Vagina (tissue), 2 donors: ENCODE measurements at regions not wholly inside any gene's neighbourhood (a gene's known extent, or its start where the extent isn't known, plus 50 kb on each side); places are given as distances from the start of the nearest gene placed in this dataset.

Experiments
- DNase-seq, 2 donors: peaks; one replicate each; pipeline ENCODE4 v3.0.0-alpha.2; 2017; ENCODE audit errors: extremely low spot score in 2 of 2
- H3K27ac ChIP-seq: fragments of 200-600 bp; sonication (generic); one replicate; pipeline ENCODE4 v1.5.1; 2019
- H3K27me3 ChIP-seq: fragments of 200-600 bp; sonication (generic); one replicate; pipeline ENCODE4 v1.5.1; 2019
- H3K36me3 ChIP-seq, 2 donors: fragments of 200-600 bp; sonication (generic); one replicate each; pipeline ENCODE4 v1.5.1; 2017 to 2019
- H3K4me1 ChIP-seq: fragments of 200-600 bp; sonication (generic); one replicate; pipeline ENCODE4 v1.5.1; 2019
- H3K4me3 ChIP-seq, 2 donors: fragments of 200-600 bp; sonication (generic); 1 replicate in 1 of 2; 2 replicates in 1 of 2; pipeline ENCODE4 v1.5.1; 2016 to 2019
- H3K9me3 ChIP-seq: fragments of 200-600 bp; sonication (generic); one replicate; pipeline ENCODE4 v1.5.1; 2019
- POLR2A ChIP-seq, 2 donors: fragments of 450-650 bp; IDR thresholded peaks; one replicate each; pipeline ENCODE4 v1.6.1; 2017; ENCODE audit warnings: antibody characterized with exemption in 2 of 2, mild to moderate bottlenecking in 2 of 2, moderate library complexity in 2 of 2
- POLR2AphosphoS5 ChIP-seq, 2 donors: sonication (generic); formaldehyde crosslinking; IDR thresholded peaks; one replicate each; pipeline ENCODE4 v1.9.0; 2017; ENCODE audit warnings: antibody characterized with exemption in 2 of 2, mild to moderate bottlenecking in 2 of 2, low read depth in 1 of 2; ENCODE audit not compliant: insufficient read depth in 1 of 2
- intact Hi-C: fragments of 100-400 bp; cut with DNase I; formaldehyde crosslinking; loops from one replicate; pipeline ENCODE4 v1.15.1; 2023
- TF ChIP-seq, protein P1 (sequence below), 3 experiments: fragments of 450-650 bp in 2 of 3; fragments of 200-600 bp in 1 of 3; sonication (generic) in 1 of 3; IDR thresholded peaks; one replicate each; pipeline ENCODE4 v1.5.1; 2017 to 2019; ENCODE audit warnings: antibody characterized with exemption in 3 of 3, mild to moderate bottlenecking in 2 of 3, moderate library complexity in 2 of 3

DNA sequence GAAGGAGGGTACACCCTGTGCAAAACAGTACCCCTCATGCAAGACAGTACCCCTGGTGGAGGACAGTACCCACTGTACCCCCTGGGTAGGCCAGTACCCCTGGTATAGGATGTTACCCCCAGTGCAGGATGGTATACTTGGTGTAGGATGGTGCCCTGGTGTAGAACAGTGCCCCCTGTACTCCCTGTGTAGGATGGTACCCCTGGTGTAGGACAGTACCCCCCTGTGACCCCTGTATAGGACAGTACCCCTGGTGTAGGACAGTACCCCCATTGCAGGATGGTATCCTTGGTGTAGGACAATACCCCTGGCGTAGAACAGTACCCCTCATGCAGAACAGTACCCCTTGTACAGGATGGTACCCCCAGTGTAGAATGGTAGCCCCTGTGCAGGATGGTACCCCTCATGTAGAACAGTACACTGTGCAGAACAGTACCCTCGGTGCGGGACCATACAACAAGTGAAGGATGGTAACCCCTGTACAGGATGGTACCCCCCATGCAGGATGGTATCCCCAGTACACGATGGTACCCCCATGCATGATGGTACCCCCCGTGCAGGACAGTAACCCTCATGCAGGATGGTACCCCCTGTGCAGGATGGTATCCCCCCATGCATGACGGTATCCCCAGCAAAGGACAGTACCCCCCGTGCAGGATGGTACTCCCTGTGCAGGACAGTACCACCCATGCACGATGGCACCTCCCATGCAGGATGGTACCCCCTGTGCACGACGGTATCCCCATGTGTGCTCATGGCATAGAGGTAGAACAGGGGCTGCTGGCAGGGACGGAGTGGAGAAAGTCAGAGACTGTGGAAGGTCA is 248.0 kb downstream of the DCDC2C start:
- intact Hi-C loops, result no loop called here
- Histone ChIP-seq H3K36me3 (no peaks in the 10 kb centered on the region), H3K27me3 (no peaks in the 10 kb centered on the region), H3K9me3 (no peaks in the 10 kb centered on the region), H3K4me3 (no peak overlapping the region), H3K4me1 (no peaks in the 10 kb centered on the region), H3K27ac (no peak overlapping the region)
- TF ChIP-seq POLR2AphosphoS5 (IDR thresholded peaks at IDR 0.05; ENCODE audit: insufficient read depth in 1 of 2, low read depth in 1 of 2), result no peak
- TF ChIP-seq, protein P1, sequence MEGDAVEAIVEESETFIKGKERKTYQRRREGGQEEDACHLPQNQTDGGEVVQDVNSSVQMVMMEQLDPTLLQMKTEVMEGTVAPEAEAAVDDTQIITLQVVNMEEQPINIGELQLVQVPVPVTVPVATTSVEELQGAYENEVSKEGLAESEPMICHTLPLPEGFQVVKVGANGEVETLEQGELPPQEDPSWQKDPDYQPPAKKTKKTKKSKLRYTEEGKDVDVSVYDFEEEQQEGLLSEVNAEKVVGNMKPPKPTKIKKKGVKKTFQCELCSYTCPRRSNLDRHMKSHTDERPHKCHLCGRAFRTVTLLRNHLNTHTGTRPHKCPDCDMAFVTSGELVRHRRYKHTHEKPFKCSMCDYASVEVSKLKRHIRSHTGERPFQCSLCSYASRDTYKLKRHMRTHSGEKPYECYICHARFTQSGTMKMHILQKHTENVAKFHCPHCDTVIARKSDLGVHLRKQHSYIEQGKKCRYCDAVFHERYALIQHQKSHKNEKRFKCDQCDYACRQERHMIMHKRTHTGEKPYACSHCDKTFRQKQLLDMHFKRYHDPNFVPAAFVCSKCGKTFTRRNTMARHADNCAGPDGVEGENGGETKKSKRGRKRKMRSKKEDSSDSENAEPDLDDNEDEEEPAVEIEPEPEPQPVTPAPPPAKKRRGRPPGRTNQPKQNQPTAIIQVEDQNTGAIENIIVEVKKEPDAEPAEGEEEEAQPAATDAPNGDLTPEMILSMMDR (IDR thresholded peaks at IDR 0.05), result no peak
- no peak for TF ChIP-seq POLR2A (IDR thresholded peaks at IDR 0.05)
- peak in 1 of 2 donors; percentile 46 for DNase-seq

DNA sequence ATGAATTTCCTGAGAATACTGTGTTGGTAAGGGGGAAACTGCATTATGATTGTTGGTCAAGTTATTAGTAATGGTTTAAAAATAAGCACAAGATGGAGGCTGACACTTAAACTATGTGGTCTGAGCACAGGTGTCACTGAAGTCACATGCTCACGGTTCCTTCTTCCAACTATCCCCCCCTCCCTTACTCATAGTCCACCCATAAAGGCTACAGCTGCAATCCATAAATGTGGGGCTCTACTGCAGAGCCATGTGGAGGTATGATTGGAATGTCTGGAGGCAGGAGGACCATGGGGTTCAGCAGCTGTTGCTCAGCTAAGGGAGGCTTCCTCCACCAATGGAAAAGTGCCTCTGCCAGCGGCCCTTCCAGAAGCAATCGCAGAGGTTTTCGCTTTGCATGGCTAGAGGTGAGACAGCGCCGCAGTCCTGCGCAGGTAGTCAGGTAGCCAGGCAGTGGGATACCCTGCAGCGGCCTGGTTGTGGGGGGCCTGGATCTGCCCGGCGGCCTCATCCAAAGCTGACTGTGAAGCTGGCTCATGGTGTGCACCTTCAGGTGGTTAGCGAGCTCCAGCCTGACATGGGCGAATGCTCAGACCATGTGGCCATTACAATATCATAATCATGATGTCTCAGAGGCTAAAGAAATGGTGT is 249.6 kb downstream of the DCDC2C start:
- intact Hi-C loops, result no loop called here
- TF ChIP-seq, protein P1 (IDR thresholded peaks at IDR 0.05), result no peak
- TF ChIP-seq POLR2A (IDR thresholded peaks at IDR 0.05) (no peak), POLR2AphosphoS5 (IDR thresholded peaks at IDR 0.05; ENCODE audit: insufficient read depth in 1 of 2, low read depth in 1 of 2) (no peak)

DNA sequence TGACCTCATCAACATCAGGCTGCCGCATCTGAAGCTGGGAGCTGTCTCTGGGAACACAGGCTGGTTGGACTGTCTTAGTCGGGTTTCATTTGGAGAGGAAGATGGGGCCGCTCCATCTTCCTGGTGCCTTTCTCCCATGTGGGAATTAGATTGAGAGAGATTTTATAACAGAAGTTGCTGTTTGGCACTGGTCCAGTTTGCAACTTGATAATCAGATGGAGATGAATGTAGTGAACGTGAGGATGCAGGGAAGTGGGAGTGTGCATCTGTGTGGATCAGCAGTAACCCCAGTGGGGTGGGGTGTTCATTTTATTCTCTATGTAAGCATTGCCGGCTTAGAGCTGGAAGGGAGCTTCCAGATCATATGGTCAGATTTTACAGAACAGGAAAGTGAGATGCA is 250.9 kb downstream of the DCDC2C start:
- DNase-seq, result no peak

More for the DNA sequence above, 249.6 kb downstream of the DCDC2C start:
- Histone ChIP-seq H3K4me1 (no peaks in the 10 kb centered on the region), H3K4me3 (no peak overlapping the region), H3K27me3 (no peaks in the 10 kb centered on the region), H3K9me3 (no peaks in the 10 kb centered on the region), H3K36me3 (no peaks in the 10 kb centered on the region), H3K27ac (no peak overlapping the region)
- no peak for DNase-seq

DNA sequence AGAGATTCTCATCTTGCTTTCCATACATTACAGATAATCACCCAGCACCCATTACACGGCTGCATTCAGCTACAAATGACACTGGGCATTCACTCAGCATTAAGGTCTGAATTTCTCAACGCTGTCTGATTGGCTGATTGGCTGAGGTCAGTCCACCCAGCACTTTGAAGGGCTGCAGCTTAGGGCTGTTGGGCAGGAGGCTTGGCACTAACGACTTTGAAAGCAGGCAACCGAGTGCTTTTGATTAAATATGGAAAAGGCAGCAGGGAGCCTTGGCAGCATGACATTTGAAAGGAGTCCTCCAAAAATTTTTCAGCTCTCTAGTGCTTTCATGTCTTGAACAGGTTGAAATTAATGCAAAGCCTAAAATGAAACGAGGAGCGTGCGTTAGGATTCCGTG is 253.0 kb downstream of the DCDC2C start:
- H3K27me3 ChIP-seq, result no peaks in the 10 kb centered on the region
- no peak overlapping the region for H3K4me3 ChIP-seq
- intact Hi-C loops, result no loop called here
- H3K36me3 ChIP-seq, result no peaks in the 10 kb centered on the region
- H3K27ac ChIP-seq, result no peak overlapping the region
- no peaks in the 10 kb centered on the region for H3K9me3 ChIP-seq
- no peaks in the 10 kb centered on the region for H3K4me1 ChIP-seq
- TF ChIP-seq, protein P1 (IDR thresholded peaks at IDR 0.05), result no peak
- TF ChIP-seq POLR2AphosphoS5 (IDR thresholded peaks at IDR 0.05; ENCODE audit: insufficient read depth in 1 of 2, low read depth in 1 of 2) (no peak), POLR2A (IDR thresholded peaks at IDR 0.05) (no peak)
- DNase-seq, result no peak

More for the DNA sequence above, 250.9 kb downstream of the DCDC2C start:
- Histone ChIP-seq H3K36me3 (no peaks in the 10 kb centered on the region), H3K4me3 (no peak overlapping the region), H3K27me3 (no peaks in the 10 kb centered on the region), H3K4me1 (no peaks in the 10 kb centered on the region), H3K9me3 (no peaks in the 10 kb centered on the region), H3K27ac (no peak overlapping the region)
- no peak for TF ChIP-seq POLR2AphosphoS5 (IDR thresholded peaks at IDR 0.05; ENCODE audit: insufficient read depth in 1 of 2, low read depth in 1 of 2)
- TF ChIP-seq, protein P1 (IDR thresholded peaks at IDR 0.05), result no peak
- TF ChIP-seq POLR2A (IDR thresholded peaks at IDR 0.05), result no peak
- intact Hi-C loops, result no loop called here

DNA sequence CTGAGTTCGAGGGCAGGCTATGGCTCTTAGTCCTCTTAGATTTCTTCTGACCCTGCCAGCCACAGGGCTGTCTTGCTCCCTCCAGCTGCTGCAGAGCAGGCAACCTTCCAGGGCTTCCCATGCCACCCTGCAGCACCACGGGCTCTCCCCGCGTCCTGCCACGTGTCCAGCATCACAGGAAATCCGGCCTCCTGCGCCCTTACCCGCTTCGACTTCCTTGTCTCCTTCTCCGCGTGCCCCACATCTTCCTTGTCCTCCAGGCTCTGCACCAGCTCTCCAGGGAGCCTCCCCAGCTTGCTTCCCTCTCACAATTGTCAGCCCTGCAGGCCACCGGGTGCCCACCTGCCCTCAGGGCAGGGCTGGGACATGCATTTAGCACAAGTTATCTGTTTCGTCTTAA is 253.5 kb downstream of the DCDC2C start:
- Histone ChIP-seq H3K9me3 (no peaks in the 10 kb centered on the region), H3K36me3 (no peaks in the 10 kb centered on the region), H3K4me3 (no peak overlapping the region), H3K27me3 (no peaks in the 10 kb centered on the region), H3K4me1 (no peaks in the 10 kb centered on the region), H3K27ac (no peak overlapping the region)
- DNase-seq, result no peak
- TF ChIP-seq, protein P1 (IDR thresholded peaks at IDR 0.05), result no peak
- TF ChIP-seq POLR2A (IDR thresholded peaks at IDR 0.05) (no peak), POLR2AphosphoS5 (IDR thresholded peaks at IDR 0.05; ENCODE audit: insufficient read depth in 1 of 2, low read depth in 1 of 2) (no peak)
- intact Hi-C loops, result no loop called here
